AML-193 (cell line): ENCODE measurements at regions not wholly inside any gene's neighbourhood (a gene's known extent, or its start where the extent isn't known, plus 50 kb on each side); places are given as distances from the start of the nearest gene placed in this dataset.
"Not testable (repeated sequence)": the region's sequence is repeated elsewhere in the genome, so short reads cannot be mapped to it uniquely, and the experiment has no call there.

ENCODE experiments used
- DNase-seq, 2 experiments: peaks; one replicate each; lab custom pipeline; 2025; lab: John Stamatoyannopoulos, UW

DNA sequence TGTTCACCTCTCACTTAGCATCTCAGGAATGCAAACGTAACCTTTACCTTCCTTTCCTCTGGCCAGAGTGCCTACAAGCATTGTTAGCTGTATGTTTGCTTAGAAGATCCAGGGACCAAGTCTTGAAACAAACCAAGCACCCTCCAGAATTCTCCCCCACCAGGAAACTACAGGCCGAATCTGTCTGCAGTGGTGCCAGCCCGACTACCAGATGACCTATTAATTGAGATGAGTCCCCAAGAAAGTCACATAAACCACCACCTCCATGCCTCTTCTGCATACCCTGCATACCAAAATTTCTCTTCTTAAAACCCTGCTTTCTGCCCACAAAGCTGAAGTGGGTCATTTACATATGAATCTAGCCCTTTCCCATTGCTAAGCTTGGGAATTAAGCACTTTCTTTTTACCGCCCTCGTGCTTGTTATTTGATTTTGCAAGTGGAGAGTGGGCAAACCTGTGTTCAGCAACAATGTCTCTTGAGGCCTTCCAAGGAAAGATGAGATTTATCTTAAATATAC is 1239.1 kb downstream of the CDH12 start:
- DNase-seq: no peak

DNA sequence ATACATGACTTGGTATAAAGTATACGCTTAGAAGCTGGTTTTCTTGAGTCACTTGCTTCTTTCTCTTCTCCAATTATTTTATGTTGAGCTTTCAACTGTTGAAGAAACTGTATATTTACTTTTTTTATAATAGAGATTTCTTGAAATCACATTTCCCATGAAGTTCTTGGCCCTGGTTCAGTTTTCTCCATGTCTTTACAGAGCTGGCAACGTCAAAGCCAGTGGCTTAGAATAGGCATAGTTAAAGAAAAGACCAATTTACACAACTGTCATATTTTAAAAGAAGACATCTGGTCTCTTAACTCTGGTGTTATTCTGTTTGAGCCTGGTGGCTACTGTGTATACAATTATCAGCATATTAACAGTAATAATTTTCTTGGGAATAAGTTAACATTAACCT is 1249.3 kb downstream of the CDH12 start:
- no peak for DNase-seq

DNA sequence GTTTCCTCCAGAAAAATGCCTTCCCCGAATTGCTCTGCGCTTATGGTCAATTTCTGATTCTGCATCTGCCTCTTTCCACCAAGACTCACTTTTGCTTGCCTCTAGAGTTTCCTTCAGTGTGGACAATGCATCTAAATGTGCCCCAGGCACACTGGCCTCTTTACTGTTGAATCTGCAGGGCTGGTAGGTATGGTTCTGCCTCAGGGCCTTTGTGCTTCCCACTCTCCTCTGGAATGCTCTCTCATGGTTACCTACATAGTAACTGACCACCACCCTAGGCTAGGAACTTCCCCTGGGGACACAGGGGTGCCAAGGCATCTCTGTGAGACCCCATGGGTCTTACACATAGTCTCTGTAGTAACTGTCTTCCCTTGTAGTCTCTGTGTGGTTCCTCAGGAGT is 1258.6 kb downstream of the CDH12 start:
- no peak for DNase-seq

DNA sequence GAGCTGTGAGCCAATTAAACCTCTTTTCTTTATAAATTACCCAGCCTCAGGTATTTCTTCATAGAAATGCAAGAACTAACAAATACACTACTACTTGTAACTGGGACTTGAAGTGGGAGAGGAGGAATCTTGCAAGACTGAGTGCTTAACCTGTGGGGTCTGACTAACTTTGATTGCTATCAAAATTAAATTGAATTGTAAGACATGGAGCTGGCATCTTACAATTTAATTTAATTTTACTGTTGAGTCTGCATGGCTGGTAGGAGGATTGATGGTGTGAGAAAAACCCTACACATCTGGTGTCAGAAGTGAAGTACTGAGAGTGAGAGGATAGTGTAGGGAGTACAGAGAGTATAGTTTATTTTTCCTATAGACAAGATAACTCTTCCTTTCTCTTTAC is 1259.9 kb downstream of the CDH12 start:
- DNase-seq: no peak

DNA sequence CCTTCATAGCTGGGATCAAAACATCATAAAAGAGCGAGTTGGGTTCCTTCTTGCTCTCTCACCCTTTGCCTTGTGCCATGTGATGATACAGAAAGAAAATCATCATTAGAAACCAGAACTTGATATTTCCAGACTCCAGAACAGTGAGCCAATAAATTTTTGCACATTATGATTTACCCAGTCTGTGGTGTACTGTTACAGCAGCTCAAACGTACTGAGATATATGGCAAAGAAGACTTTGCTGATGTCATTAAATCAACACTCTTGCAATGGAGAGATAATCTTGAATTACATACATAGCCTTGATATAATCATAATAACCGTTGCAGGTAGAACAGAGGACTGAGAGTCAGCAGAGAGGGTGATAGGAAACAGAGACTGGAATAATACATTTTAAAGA is 1271.6 kb downstream of the CDH12 start:
- no peak for DNase-seq

DNA sequence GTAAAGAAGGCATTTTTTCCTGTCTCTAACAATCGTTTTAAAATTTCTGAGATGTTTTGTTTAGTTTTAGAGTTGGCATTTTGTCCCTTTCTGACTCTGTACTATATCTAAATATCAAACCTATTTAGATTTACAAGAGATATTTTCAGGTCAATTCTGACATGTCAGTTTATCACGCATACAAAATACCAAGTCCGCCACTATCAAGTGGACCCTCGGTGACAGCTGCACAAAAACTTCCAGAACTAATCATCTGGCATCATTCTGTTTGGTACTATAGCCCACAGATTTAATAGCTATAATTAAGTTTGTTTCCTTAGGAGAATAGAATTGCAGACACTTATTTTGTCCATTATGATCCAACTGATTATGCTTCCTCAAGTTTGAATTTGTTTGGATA is 1278.2 kb downstream of the CDH12 start:
- DNase-seq: no peak

DNA sequence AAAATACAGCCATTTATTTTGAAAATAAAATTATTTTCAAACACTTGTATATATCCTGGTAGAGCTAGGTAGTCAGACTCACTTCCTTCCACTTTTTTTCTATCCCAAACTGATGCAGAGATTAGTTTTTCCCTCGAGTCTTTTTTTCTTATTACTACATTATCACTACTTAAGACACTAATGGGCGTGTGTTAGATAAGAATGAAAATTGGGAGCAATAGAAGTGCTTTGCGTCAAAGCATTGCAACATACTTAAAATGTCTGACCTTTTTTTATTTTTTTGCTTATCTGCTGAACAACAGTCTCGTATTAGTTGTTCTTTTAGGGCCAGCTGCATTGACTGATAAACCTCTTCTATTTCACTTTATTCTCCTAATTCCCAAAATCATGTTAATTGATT is 1278.7 kb downstream of the CDH12 start:
- no peak for DNase-seq

DNA sequence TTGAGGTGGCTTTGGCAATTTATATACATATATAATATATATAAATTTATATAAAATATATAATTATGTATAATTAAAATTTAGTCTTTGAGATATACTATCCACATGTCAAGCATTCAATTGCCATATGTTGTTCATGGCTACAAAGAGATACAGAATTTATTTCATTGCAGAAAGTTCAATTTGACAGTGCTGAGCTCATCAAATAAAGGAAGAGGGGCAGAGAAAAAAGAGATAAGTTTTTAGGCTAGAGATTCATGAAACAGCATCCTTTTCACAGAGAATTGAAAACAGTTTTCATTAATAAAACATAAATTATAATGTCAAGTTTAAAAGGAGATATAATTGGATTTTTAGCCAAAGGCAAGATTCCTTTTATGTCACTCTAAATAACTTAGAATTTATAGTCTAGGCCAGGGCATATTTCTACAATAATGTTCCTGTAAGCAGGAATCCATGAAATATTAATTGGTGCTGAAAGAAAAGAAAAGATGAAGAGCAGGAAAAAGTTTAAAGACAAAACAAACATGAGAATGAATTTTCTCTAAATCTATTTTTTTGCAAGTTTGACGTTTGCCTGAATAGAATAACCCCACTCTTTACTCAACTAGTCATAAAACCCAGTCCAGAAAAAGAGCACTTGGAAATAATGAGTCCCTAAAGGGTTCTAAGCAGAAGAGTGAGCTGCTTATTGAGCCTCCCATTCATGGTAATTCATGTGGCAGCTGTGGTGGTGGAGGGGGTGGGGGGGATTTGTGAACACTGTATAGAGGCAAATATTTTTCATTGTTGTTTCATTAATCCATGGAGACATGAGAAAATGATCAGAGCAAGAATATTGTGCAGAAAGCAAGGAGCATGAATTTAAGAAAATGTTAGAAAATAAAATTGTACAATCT is 1279.5 kb downstream of the CDH12 start:
- no peak for DNase-seq

DNA sequence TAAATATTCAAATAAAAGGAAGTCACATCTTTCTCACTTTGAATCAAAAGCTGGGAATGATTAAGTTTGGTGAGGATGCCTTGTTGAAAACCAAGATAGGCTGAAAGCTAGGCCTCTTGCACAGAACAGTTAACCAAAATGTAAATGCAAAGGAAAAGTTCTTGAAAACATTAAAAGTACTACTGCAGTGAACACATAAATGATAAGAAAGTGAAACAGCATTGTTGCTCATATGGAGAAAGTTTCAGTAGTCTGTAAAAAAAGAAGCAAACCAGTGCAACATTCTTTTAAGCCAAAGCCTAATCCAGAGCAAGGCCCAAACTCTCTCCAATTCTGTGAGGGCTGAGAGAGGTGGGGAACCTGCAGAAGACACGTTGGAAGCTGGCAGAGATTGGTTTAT is 1281.9 kb downstream of the CDH12 start:
- DNase-seq: not testable (repeated sequence)

DNA sequence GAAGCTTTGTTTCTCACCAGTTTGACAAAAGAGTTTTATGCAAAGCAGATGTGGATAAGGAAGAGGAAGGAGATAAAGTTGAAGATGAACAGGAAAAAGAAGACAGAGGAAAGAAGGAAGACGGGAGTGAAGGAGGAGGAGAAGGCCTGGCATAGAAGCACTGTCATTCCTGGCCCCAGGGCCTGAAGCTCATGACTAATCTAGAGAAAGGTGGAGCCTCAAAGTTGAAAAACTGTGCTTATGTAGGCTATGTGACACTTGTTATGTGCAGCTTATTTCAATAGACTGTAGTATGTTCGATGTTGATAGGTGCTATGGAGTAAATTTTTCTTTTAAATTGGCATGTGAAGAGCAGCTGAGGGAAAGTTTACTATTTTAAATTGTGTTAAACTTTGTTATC is 1294.0 kb downstream of the CDH12 start:
- not testable (repeated sequence) for DNase-seq

DNA sequence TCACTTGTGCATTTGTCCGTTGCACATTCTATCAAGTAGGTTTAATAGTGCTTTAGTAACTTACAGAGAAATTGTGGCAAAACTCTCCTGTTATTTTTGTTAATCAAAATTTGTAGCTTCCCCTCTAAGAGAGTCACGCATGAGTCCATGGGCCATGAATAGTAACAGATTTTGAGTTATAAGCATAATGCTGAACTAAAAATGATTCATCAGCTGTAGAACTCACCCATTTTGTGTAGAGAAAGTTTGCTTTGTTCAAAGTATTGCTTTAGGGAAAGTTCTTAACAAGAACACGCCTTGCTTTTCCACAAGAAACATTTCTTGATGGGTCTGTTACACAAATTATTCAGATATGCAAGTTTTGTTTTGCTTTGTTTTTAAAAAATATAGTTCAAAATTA is 1300.9 kb downstream of the CDH12 start:
- DNase-seq: not testable (repeated sequence)

DNA sequence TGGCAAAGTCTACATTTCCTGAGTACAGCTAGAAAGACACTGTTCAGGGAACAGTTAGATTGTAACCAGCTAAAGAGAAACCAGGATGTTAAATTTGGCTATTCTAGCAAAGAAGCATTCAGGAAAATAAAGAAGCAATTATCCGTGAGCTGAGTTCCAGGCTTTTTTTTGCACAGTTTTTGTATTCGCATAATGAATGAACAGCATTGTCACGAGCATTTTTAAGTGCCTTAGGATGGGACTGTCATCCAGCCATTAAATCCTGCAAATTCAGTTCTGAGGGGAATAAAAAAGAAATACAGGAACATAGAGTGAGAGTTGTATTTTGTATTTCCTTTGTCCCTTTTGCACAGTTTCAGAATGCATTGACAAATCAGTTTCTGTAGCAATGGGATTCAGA is 1302.2 kb downstream of the CDH12 start:
- DNase-seq: not testable (repeated sequence)

DNA sequence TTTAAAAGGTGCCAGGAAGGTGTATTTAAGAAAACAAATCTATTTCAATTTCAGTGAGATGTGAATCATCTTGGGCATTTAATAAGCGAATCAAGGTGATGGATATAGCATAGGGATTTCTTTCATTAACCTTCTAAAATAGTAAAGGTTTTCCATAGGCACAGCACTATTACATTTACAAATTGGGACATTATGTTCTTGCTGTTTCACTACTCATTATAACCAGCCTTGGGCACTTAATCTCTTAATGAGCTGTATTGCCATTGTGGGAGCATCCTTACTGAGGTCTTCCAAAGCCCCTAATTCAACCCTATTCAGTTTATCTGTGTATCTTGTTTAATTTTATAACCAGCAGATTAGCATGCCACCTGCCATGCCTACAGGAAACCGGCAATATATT is 1305.5 kb downstream of the CDH12 start:
- not testable (repeated sequence) for DNase-seq

DNA sequence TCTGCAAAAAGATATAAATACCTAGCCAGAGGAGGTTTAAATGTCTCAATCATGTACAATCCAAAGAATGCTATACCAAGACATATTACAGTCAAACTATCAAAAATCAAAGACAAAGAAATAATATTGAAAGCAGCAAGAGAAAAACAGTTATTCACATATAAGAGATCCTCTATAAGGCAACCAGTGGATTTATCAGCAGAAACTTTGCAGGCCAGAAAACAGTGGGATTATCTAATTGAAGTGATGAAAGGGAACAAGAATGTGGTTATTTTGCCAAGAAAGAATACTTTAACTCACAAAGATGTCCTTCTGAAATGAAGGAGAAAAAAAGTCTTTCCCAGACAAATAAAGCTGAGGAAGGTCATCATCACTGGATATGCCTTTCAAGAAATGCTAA is 1318.0 kb downstream of the CDH12 start:
- DNase-seq: not testable (repeated sequence)

DNA sequence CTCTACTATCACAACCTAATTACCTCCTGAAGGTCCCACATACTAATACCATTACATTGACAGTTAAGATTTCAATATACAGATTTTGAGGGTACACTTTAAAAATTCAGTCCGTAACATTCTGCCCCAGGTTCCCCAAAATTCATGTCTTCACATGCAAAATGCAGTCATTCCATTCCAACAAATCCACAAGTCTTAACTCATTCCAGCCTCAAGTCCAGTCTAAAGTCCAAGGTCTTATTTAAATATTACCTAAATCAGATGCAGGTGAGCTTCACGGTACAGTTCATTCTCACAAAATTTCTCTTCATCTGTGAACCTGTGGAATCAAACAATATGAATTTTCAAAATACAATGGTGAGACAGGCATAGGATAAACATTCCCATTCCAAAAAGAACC is 1332.0 kb downstream of the CDH12 start:
- DNase-seq: not testable (repeated sequence)

DNA sequence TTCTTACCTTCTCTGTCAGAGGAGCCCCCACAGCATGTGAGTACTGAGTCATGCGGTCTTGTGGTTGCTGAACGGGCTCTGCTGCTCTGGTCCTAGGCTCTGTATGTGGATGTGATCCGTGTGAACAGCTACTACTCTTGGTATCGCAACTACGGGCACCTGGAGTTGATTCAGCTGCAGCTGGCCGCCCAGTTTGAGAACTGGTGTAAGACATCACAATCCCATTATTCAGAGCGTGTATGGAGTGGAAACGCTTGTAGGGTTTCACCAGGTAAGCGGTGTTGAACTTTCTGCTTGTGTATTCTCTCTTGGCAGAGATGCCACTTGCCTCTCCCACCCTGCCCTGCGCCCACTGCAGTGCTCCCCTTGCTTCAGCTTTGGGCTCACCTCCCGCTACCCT is 1356.2 kb downstream of the CDH12 start:
- DNase-seq: not testable (repeated sequence)

DNA sequence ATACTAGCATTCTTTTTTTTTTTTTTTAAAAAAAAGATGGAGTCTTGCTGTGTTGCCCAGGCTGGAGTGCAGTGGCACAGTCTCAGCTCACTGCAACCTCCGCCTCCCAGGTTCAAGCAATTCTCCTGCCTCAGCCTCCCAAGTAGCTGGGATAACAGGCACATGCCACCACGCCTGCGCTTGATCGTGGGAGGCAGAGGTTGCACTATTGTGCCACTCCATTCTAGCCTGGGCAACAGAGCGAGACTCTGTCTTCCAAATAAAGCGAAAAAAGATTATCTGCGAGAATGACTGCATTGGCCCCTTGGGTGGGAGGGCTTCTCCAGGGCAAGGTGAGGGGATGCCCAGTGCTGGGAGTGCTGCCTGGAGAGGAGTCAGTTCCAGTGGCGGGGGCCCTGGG is 1357.1 kb downstream of the CDH12 start:
- not testable (repeated sequence) for DNase-seq

DNA sequence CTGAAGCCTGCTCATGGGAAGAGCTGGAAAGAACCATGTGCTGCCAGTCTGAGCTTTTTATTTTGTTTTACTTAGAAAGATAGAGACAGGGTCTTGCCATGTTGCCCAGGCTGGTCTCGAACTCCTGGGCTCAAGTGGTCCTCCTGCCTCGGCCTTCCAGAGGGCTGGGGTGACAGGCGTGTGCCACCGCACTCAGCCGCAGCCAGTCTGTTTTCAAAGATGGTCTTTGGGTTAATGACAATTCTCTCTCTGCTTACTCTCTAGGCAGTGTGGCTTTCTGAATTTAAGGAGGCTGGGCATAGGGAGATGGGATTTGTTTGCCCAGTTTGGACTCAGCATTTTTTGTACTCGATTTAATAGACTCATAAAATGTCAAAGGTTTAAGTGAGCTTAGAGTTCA is 1357.9 kb downstream of the CDH12 start:
- not testable (repeated sequence) for DNase-seq

DNA sequence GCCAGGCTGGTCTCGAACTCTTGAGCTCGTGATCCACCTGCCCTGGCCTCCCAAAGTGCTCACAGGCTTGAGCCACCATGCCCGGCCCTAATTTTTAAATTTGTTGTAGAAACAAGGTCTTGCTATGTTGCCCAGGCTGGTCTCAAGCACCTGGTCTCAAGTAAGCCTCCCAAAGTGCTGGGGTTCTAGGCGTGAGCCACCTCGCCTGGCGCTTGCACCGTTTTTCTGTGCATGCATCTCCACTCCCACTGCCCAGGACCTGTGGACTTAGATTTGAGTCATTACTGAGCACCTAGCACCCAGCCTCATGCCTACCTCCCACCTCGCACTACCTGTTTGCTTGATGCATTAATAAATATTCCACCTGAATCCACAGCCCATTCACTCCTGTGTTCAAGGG is 1359.1 kb downstream of the CDH12 start:
- DNase-seq: not testable (repeated sequence)

DNA sequence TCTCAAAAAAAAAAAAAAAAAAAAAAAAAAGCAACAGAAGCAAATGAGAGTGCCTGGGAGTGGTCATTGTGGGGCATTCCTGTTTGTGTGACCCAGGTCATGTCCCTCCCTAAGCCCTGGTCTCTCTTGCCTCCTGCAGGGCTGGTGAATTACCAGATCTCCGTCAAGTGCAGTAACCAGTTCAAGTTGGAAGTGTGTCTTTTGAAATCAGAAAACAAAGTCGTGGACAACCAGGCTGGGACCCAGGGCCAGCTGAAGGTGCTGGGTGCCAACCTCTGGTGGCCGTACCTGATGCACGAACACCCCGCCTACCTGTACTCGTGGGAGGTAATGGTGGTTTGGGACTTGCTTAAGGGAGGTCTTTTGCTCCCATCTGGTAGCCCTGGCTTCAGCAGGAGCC is 1362.0 kb downstream of the CDH12 start:
- DNase-seq: not testable (repeated sequence)

DNA sequence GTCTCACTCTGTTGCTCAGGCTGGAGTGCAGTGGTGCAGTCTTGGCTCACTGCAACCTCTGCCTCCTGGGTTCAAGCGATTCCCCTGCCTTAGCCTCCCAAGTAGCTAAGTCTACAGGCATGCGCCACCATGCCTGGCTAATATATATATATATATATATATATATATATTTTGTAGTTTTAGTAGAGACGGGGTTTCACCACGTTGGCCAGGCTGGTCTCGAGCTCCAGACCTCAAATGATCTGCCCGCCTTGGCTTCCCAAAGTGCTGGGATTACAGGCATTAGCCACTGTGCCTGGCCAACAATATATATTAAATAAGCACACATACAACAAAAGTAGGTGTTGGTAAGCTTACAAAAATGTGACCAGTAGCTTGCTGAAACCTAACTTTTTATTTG is 1364.3 kb downstream of the CDH12 start:
- not testable (repeated sequence) for DNase-seq

DNA sequence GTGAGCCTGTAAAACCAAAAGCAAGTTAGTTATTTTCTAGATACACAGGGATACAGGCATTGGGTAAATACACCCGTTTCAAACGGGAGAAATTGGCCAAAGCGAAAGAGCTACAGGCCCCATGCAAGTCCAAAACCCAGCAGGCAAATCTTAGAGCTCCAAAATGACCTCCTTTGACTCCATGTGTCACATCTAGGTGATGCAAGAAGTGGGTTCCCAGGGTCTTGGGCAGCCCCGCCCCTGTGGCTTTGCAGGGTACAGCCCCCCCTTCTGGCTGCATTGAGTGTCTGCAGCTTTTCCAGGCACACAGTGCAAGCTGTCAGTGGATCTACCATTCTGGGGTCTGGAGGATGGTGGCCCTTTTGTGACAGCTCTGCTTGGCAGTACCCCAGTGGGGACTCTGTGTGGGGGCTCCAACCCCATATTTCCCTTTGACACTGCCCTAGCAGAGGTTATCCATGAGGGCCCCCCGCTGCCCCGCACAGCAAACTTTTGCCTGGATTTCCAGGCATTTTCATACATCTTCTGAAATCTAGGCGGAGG is 1367.6 kb downstream of the CDH12 start:
- DNase-seq: not testable (repeated sequence)

DNA sequence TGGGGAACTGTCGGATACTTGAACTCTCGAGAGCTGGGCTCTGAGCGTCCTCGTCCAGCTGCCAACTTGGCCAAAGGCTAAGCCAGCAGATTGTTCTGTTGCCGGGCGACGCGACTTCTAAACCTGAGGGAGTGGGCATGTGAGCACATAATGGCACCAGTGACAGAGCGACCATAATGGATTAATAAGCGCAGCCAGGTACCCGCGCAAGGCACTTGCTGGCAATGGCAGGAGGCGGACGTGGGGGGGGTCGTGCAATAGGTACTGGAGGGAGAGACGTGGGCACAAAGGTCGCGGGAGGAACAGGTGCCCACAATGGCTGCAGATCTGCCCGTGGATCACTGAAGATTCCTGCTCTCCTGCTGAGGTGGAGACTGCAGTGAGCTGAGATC is 1368.7 kb downstream of the CDH12 start:
- DNase-seq: not testable (repeated sequence)
